Retinal pigment epithelial cell (primary cell): ENCODE measurements at regions not wholly inside any gene's neighbourhood (a gene's known extent, or its start where the extent isn't known, plus 50 kb on each side); places are given as distances from the start of the nearest gene placed in this dataset.

Experiments
- DNase-seq: peaks from one replicate; pipeline ENCODE4 v3.0.0-alpha.2; 2010; ENCODE audit warnings: low read depth
- H3K4me3 ChIP-seq: 2 replicates; pipeline ENCODE4 v1.5.1; 2011; ENCODE audit warnings: mild to moderate bottlenecking, low read length, control low read depth, moderate library complexity
- CTCF ChIP-seq: conservative IDR thresholded peaks from 2 replicates; pipeline ENCODE4 v1.5.1; 2011; ENCODE audit warnings: low read depth, low read length, control low read depth, inconsistent platforms

GRCh38 chr16:88318521-88318920 is 64.2 kb upstream of the ZNF469 start:
- DNase-seq: no peak
- H3K4me3 ChIP-seq: no peak overlapping the region
- TF ChIP-seq CTCF: no peak

- H3K4me3 ChIP-seq: no peak overlapping the region
- DNase-seq: no peak
- TF ChIP-seq CTCF: no peak
These were observed 63.4 kb upstream of the ZNF469 start for GRCh38 chr16:88319116-88319965.

DNA sequence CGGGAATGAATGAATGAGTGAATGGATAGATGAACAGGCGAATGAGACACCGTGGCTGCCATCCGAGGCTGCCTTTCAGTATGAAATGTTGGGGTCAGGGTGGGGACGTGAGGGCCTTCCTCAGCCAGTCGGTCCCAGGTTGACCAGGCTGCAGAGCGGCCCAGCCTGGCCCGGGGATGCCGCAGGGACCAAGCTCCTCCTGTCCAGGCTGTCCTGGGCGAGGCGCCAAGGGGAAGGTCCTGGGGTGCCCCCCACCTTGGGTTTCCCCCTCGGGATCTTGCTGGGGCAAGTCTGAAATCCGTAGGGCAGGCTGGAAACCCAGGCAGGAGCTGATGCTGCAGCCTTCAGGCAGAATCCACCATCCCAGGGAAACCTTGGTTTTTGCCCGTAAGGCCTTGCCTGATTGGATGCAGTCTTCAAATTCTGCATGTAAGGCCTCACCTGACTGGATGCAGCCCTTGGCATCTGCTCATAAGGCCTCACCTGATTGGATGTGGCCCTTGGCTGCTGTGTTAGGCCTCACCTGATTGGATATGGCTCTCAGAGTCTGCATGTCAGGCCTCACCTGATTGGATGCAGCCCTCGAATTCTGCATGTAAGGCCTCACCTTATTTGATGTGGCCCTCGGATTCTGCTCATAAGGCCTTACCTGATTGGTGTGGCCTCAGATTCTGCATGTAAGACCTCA is 61.7 kb upstream of the ZNF469 start:
- TF ChIP-seq CTCF: no peak
- no peak overlapping the region for H3K4me3 ChIP-seq
- no peak for DNase-seq

- no peak for DNase-seq
- TF ChIP-seq CTCF: no peak
- no peak overlapping the region for H3K4me3 ChIP-seq
These were observed 60.9 kb upstream of the ZNF469 start for GRCh38 chr16:88321635-88322499.

- no peak for TF ChIP-seq CTCF
- no peak for DNase-seq
- no peak overlapping the region for H3K4me3 ChIP-seq
These were observed 60.2 kb upstream of the ZNF469 start for GRCh38 chr16:88322500-88322970.

- H3K4me3 ChIP-seq: no peak overlapping the region
- no peak for TF ChIP-seq CTCF
- no peak for DNase-seq
These were observed 59.7 kb upstream of the ZNF469 start for GRCh38 chr16:88323041-88323440.
